ENCODE measurements at regions not wholly inside any gene's neighbourhood (a gene's known extent, or its start where the extent isn't known, plus 50 kb on each side); places are given as distances from the start of the nearest gene placed in this dataset.

- TF ChIP-seq, protein P1, sequence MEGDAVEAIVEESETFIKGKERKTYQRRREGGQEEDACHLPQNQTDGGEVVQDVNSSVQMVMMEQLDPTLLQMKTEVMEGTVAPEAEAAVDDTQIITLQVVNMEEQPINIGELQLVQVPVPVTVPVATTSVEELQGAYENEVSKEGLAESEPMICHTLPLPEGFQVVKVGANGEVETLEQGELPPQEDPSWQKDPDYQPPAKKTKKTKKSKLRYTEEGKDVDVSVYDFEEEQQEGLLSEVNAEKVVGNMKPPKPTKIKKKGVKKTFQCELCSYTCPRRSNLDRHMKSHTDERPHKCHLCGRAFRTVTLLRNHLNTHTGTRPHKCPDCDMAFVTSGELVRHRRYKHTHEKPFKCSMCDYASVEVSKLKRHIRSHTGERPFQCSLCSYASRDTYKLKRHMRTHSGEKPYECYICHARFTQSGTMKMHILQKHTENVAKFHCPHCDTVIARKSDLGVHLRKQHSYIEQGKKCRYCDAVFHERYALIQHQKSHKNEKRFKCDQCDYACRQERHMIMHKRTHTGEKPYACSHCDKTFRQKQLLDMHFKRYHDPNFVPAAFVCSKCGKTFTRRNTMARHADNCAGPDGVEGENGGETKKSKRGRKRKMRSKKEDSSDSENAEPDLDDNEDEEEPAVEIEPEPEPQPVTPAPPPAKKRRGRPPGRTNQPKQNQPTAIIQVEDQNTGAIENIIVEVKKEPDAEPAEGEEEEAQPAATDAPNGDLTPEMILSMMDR (IDR thresholded peaks at IDR 0.05; ENCODE audit: low read depth, low read length), result no peak
- H3K4me3 ChIP-seq (ENCODE audit: low read depth, low read length), result no peak overlapping the region
Measured at GRCh38 chr9:106450549-106450948, 412.4 kb upstream of the ZNF462 start.

DNA sequence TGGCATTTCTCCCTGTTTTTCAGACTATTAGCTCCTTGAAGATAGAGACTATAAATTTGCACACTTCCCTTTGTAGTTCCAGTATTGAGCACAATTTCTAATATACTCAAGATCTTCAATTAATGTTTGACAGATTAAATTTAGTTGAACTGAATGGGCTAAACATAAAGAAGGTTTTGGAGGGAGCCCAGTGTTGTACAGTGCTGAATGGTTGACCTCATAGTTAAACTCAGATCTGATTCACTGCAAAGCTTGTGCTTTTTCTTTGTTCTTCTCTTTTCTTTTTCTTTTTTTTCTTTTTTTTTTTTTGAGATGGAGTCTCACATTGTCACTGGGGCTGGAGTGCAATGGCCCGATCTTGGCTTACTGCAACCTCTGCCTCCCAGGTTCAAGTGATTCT is 411.7 kb upstream of the ZNF462 start:
- H3K4me3 ChIP-seq (ENCODE audit: low read depth, low read length), result no peak overlapping the region
- TF ChIP-seq, protein P1 (IDR thresholded peaks at IDR 0.05; ENCODE audit: low read depth, low read length), result no peak

DNA sequence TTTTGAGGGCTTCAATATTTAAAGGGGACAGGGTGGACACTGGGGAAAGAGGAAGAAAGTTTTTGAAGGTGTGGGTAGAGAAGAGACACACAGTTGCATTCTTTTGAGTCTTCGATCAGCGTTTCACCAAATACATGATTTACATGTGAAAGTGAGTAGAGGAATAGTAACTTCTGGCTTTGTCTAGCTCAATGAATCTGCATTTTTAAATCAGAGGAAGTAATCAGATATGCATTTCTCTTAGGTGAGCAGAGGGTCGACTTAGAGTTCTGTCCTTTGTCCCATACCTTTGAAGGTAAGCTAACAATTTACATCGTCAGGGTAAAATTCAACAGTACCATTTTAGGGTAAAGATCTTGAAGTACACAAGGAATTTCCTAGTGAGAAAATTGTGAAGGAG is 406.4 kb upstream of the ZNF462 start:
- TF ChIP-seq, protein P1 (IDR thresholded peaks at IDR 0.05; ENCODE audit: low read depth, low read length), result no peak
- H3K4me3 ChIP-seq (ENCODE audit: low read depth, low read length), result no peak overlapping the region

DNA sequence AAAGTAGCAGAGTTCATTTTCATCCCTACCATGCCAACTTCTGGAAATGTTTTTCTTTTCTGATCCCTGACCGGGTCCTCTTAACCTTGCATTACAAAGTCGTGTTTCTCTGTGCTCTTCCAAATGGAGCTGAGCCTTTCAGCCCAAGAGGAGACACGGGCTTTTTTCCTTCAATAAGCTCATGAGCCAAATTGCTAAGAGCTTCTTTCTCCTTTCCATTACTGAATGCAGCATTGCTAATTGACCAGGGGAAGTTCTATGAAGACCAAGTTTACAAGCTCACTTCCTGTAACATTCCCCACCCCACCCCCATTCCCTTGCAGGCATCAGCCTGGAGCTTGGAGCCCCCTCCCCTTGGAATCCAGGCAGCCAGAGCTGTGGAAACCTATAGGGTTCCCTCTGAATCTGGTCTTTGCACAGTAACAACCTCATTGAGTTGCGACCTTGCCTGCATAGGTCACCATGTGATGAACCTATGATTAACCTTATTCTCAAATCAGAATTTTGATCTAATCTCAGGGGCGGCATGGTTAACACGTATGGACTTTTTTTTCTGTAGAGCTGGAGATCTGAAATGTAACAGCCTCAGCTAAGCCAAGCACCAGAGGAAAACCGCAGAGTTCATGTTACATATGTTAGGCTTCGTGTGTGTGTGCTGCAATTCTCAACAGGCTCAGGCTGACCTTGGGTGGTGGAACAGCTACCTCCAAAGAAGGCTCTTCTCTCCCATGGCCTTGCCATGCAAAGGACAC is 395.7 kb upstream of the ZNF462 start:
- no peak overlapping the region for H3K4me3 ChIP-seq (ENCODE audit: low read depth, low read length)
- TF ChIP-seq, protein P1 (IDR thresholded peaks at IDR 0.05; ENCODE audit: low read depth, low read length), result no peak

- TF ChIP-seq, protein P1 (IDR thresholded peaks at IDR 0.05; ENCODE audit: low read depth, low read length), result no peak
Measured at GRCh38 chr9:106467865-106468164, 395.2 kb upstream of the ZNF462 start.

DNA sequence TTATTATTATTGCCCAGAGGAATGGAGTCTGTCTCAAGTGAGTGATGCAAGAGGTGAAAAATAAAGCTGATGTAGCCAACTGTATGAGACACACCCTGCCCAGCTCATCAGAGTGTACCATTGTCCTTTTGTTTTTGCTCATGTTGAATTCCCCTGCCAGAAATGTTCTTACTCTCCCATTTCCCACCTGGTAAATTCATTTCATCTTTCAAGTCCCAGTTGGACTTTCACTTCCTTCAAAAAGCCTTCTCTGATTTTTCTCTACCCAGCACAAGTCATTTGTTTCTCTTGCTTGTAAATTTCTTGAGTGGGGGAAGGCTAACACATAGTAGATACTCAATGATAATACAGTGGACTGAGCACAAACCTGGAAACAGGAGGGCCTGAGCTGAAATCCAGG is 394.5 kb upstream of the ZNF462 start:
- TF ChIP-seq, protein P1 (IDR thresholded peaks at IDR 0.05; ENCODE audit: low read depth, low read length), result no peak
- no peak overlapping the region for H3K4me3 ChIP-seq (ENCODE audit: low read depth, low read length)

More at GRCh38 chr9:106467865-106468164, 395.2 kb upstream of the ZNF462 start:
- no peak overlapping the region for H3K4me3 ChIP-seq (ENCODE audit: low read depth, low read length)

GRCh38 chr9:106478312-106478711 is 384.7 kb upstream of the ZNF462 start:
- TF ChIP-seq, protein P1 (IDR thresholded peaks at IDR 0.05; ENCODE audit: low read depth, low read length), result no peak
- H3K4me3 ChIP-seq (ENCODE audit: low read depth, low read length), result no peak overlapping the region

Measured in WI38 (cell line).